H1 (cell line): ENCODE measurements at regions not wholly inside any gene's neighbourhood (a gene's known extent, or its start where the extent isn't known, plus 50 kb on each side); places are given as distances from the start of the nearest gene placed in this dataset.

Experiments
- CTCF ChIA-PET: fragments of 300-600 bp; sonication (Branson Sonifier 250); formaldehyde crosslinking; loops from one replicate; lab custom pipeline; 2021; ENCODE audit not compliant: partially characterized antibody; lab: Charles Lee
- POLR2A ChIA-PET: fragments of 300-600 bp; sonication (Branson Sonifier 250); formaldehyde crosslinking; loops from one replicate; lab custom pipeline; 2021; ENCODE audit warnings: inconsistent platforms; ENCODE audit not compliant: partially characterized antibody; lab: Charles Lee
- DNase-seq, 2 experiments: peaks; one replicate each; pipeline versions ENCODE4 v3.0.0 to v3.0.0-alpha.2; 2010 to 2022; ENCODE audit warnings: low spot score in 2 of 2, low read depth in 1 of 2, mixed read lengths in 1 of 2
- FAIRE-seq: peaks from 2 replicates; lab custom pipeline; 2011; peaks lifted over from hg19 to GRCh38; lab: Jason Lieb, UNC
- H2AFZ ChIP-seq: 2 replicates; pipeline ENCODE4 v1.8.1; 2012; ENCODE audit warnings: low read length, inconsistent platforms
- H2AK5ac ChIP-seq: 2 replicates; pipeline ENCODE4 v1.6.1; 2013; ENCODE audit warnings: low read depth, low read length
- H2BK120ac ChIP-seq: replicated peaks from 2 replicates; pipeline ENCODE3; 2013; ENCODE audit warnings: low read depth, low read length, inconsistent platforms
- H2BK12ac ChIP-seq: 2 replicates; pipeline ENCODE4 v1.6.1; 2013; ENCODE audit warnings: low read depth, low read length
- H2BK15ac ChIP-seq: 2 replicates; pipeline ENCODE4 v1.6.1; 2013; ENCODE audit warnings: low read length
- H2BK20ac ChIP-seq: 2 replicates; pipeline ENCODE4 v1.6.1; 2013; ENCODE audit warnings: low read length
- H2BK5ac ChIP-seq: 2 replicates; pipeline ENCODE4 v1.6.1; 2013; ENCODE audit warnings: low read depth, low read length
- H3K14ac ChIP-seq: 2 replicates; pipeline ENCODE4 v1.6.1; 2013; ENCODE audit warnings: inconsistent platforms; ENCODE audit not compliant: insufficient read length
- H3K18ac ChIP-seq: 2 replicates; pipeline ENCODE4 v1.6.1; 2013; ENCODE audit warnings: low read length; ENCODE audit errors: extremely low read depth
- H3K23ac ChIP-seq: 2 replicates; pipeline ENCODE4 v1.6.1; 2013; ENCODE audit warnings: inconsistent platforms; ENCODE audit not compliant: insufficient read length
- H3K23me2 ChIP-seq: 2 replicates; pipeline ENCODE4 v1.6.1; 2013; ENCODE audit warnings: low read depth, low read length
- H3K27ac ChIP-seq: 2 replicates; pipeline ENCODE4 v1.6.1; 2011; ENCODE audit warnings: low read depth, low read length, inconsistent platforms
- H3K27me3 ChIP-seq, 4 experiments: replicated peaks in 1 of 4; 1 replicate in 1 of 4; 2 replicates in 3 of 4; pipeline versions ENCODE4 v1.6.1 to v1.8.1; 2011 to 2013; ENCODE audit warnings: low read length in 3 of 4, mild to moderate bottlenecking in 3 of 4, inconsistent platforms in 2 of 4, mixed read lengths in 2 of 4, moderate library complexity in 1 of 4; ENCODE audit not compliant: control insufficient read depth in 3 of 4, insufficient read depth in 3 of 4; ENCODE audit errors: extremely low read depth in 1 of 4
- H3K36me3 ChIP-seq, 4 experiments: 2 replicates each; pipeline versions ENCODE4 v1.6.1 to v1.8.1; 2011 to 2013; ENCODE audit warnings: mild to moderate bottlenecking in 4 of 4, low read length in 3 of 4, moderate library complexity in 2 of 4, control low read depth in 1 of 4, inconsistent platforms in 1 of 4; ENCODE audit not compliant: insufficient read depth in 4 of 4, control insufficient read depth in 2 of 4
- H3K4ac ChIP-seq: replicated peaks from 2 replicates; pipeline ENCODE3; 2013; ENCODE audit warnings: low read length, low read depth, mixed read lengths, inconsistent platforms; ENCODE audit not compliant: insufficient read length
- H3K4me1 ChIP-seq, 4 experiments: replicated peaks in 1 of 4; 1 replicate in 1 of 4; 2 replicates in 3 of 4; pipeline versions ENCODE4 v1.6.1 to v1.8.1; 2011 to 2013; ENCODE audit warnings: low read length in 3 of 4, inconsistent platforms in 2 of 4, mixed read lengths in 1 of 4; ENCODE audit not compliant: insufficient read depth in 4 of 4, control insufficient read depth in 3 of 4
- H3K4me2 ChIP-seq, 2 experiments: 2 replicates each; pipeline versions ENCODE4 v1.6.1 to v1.8.1; 2011 to 2013; ENCODE audit warnings: low read depth in 2 of 2, low read length in 2 of 2, control low read depth in 1 of 2, inconsistent platforms in 1 of 2, mild to moderate bottlenecking in 1 of 2; ENCODE audit not compliant: insufficient read depth in 1 of 2
- H3K4me3 ChIP-seq, 4 experiments: fragments of 200-600, 300-600 bp in 1 of 4; sonication (generic), shearing (Covaris generic), sonication (Bioruptor Twin) in 1 of 4; 2 replicates each; pipeline versions ENCODE4 v1.5.1 to v1.8.1; 2011 to 2016; ENCODE audit warnings: low read length in 4 of 4, low read depth in 3 of 4, control low read depth in 2 of 4, inconsistent platforms in 2 of 4, mild to moderate bottlenecking in 2 of 4, mixed read lengths in 1 of 4, moderate library complexity in 1 of 4; ENCODE audit not compliant: insufficient read depth in 2 of 4; ENCODE audit errors: extremely low read depth in 1 of 4
- H3K56ac ChIP-seq: replicated peaks from 2 replicates; pipeline ENCODE3; 2013; ENCODE audit warnings: low read depth, mild to moderate bottlenecking, mixed read lengths, low read length, inconsistent platforms; ENCODE audit not compliant: insufficient read length
- H3K79me1 ChIP-seq: 2 replicates; pipeline ENCODE4 v1.6.1; 2013; ENCODE audit warnings: low read depth, low read length, control low read depth
- H3K79me2 ChIP-seq, 2 experiments: 2 replicates each; pipeline versions ENCODE4 v1.6.1 to v1.8.1; 2012 to 2013; ENCODE audit warnings: low read length in 2 of 2, mild to moderate bottlenecking in 2 of 2, inconsistent platforms in 1 of 2; ENCODE audit not compliant: insufficient read depth in 2 of 2, control insufficient read depth in 1 of 2
- H3K9ac ChIP-seq, 4 experiments: replicated peaks in 1 of 4; 1 replicate in 1 of 4; 2 replicates in 3 of 4; pipeline versions ENCODE4 v1.6.1 to v1.8.1; 2011 to 2013; ENCODE audit warnings: low read depth in 3 of 4, low read length in 3 of 4, control low read depth in 2 of 4, mild to moderate bottlenecking in 2 of 4, moderate library complexity in 2 of 4, inconsistent platforms in 1 of 4; ENCODE audit errors: extremely low read depth in 1 of 4
- H3K9me3 ChIP-seq, 2 experiments: 2 replicates each; pipeline versions ENCODE4 v1.6.1 to v1.8.1; 2012 to 2013; ENCODE audit warnings: mild to moderate bottlenecking in 2 of 2, moderate library complexity in 2 of 2, control low read depth in 1 of 2, inconsistent platforms in 1 of 2, low read depth in 1 of 2, low read length in 1 of 2, mixed read lengths in 1 of 2; ENCODE audit not compliant: insufficient read depth in 2 of 2
- H4K20me1 ChIP-seq, 2 experiments: replicated peaks in 1 of 2; 2 replicates each; pipeline versions ENCODE3 to v1.8.1; 2011 to 2013; ENCODE audit warnings: inconsistent platforms in 2 of 2, low read length in 2 of 2, mild to moderate bottlenecking in 1 of 2; ENCODE audit not compliant: insufficient read depth in 2 of 2, control insufficient read depth in 1 of 2
- H4K5ac ChIP-seq: 2 replicates; pipeline ENCODE4 v1.6.1; 2013; ENCODE audit warnings: low read length, low read depth, mixed read lengths, inconsistent platforms; ENCODE audit not compliant: insufficient read length
- H4K8ac ChIP-seq: 2 replicates; pipeline ENCODE4 v1.8.0; 2013; ENCODE audit warnings: mild to moderate bottlenecking, moderate library complexity, low read length, inconsistent platforms; ENCODE audit not compliant: insufficient read depth; ENCODE audit errors: extremely low read depth
- H4K91ac ChIP-seq: replicated peaks from 2 replicates; pipeline ENCODE3; 2013; ENCODE audit warnings: low read length, mixed read lengths, inconsistent platforms; ENCODE audit not compliant: insufficient read length
- CHD2 ChIP-seq: IDR thresholded peaks from 2 replicates; pipeline ENCODE4 v1.6.1; 2012; ENCODE audit warnings: low read length, improper control_type of control experiment
- CTBP2 ChIP-seq: IDR thresholded peaks from 2 replicates; pipeline ENCODE4 v1.7.0; 2011; ENCODE audit warnings: borderline replicate concordance, mild to moderate bottlenecking, moderate library complexity, mixed read lengths, low read length; ENCODE audit not compliant: insufficient read depth, insufficient read length
- CTCF ChIP-seq, 3 experiments: IDR thresholded peaks; 1 replicate in 2 of 3; 2 replicates in 1 of 3; pipeline versions ENCODE4 v1.5.1 to v1.6.1; 2011; ENCODE audit warnings: low read length in 3 of 3, mild to moderate bottlenecking in 3 of 3, inconsistent platforms in 2 of 3, low read depth in 1 of 3, moderate library complexity in 1 of 3; ENCODE audit not compliant: insufficient read depth in 1 of 3; ENCODE audit errors: control extremely low read depth in 1 of 3
- MAX ChIP-seq: IDR thresholded peaks from 2 replicates; pipeline ENCODE4 v1.6.1; 2012; ENCODE audit warnings: inconsistent platforms
- NRF1 ChIP-seq: IDR thresholded peaks from 2 replicates; pipeline ENCODE4 v1.6.1; 2011; ENCODE audit warnings: mild to moderate bottlenecking, low read depth, low read length, improper control_type of control experiment
- PHF8 ChIP-seq: fragments of 200-600 bp; sonication (generic); conservative IDR thresholded peaks from 2 replicates; pipeline ENCODE4 v1.7.1; 2012; ENCODE audit warnings: low read depth, mild to moderate bottlenecking, inconsistent platforms, low read length, moderate library complexity
- RFX5 ChIP-seq: IDR thresholded peaks from 2 replicates; pipeline ENCODE4 v1.6.1; 2011; ENCODE audit warnings: low read depth, low read length, improper control_type of control experiment, borderline replicate concordance
- RNF2 ChIP-seq: fragments of 200-900, 300-1000 bp; sonication (generic); IDR thresholded peaks from 2 replicates; pipeline ENCODE4 v1.7.1; 2016; ENCODE audit warnings: borderline replicate concordance, low read depth, mild to moderate bottlenecking, antibody characterized with exemption, low read length; ENCODE audit not compliant: poor library complexity, severe bottlenecking; ENCODE audit errors: missing control alignments
- TAF7 ChIP-seq: optimal IDR thresholded peaks from 2 replicates; pipeline ENCODE3; 2011; ENCODE audit warnings: low read depth, mild to moderate bottlenecking, inconsistent platforms, low read length, moderate library complexity, borderline replicate concordance
- TCF12 ChIP-seq: IDR thresholded peaks from 2 replicates; pipeline ENCODE4 v1.6.1; 2011; ENCODE audit warnings: low read depth, mild to moderate bottlenecking, low read length
- TEAD4 ChIP-seq: IDR thresholded peaks from 2 replicates; pipeline ENCODE4 v1.6.1; 2012; ENCODE audit warnings: low read depth, low read length, inconsistent platforms, mixed read lengths

- ChIA-PET POLR2A (no interaction called here), CTCF (interaction anchor here (1.1 kb wide), 1 partner anchor 33 kb away, joined by 3 read pairs; no protein-coding TSS in a partner anchor)
- H3K23ac ChIP-seq, result no peak overlapping the region
- no peak for FAIRE-seq
- H3K9me3 ChIP-seq, result no peaks in the 10 kb centered on the region
- no peaks in the 10 kb centered on the region for H3K79me2 ChIP-seq
- no peaks in the 10 kb centered on the region for H3K23me2 ChIP-seq
- H3K56ac ChIP-seq, result no peak overlapping the region
- H2AFZ ChIP-seq, result no peak overlapping the region
- H3K18ac ChIP-seq, result no peak overlapping the region
- no peak for DNase-seq
- H2AK5ac ChIP-seq, result no peak overlapping the region
- no peak overlapping the region for H4K8ac ChIP-seq
- no peak overlapping the region for H2BK15ac ChIP-seq
- no peak overlapping the region for H4K91ac ChIP-seq
- H4K5ac ChIP-seq, result no peak overlapping the region
- H3K36me3 ChIP-seq, result no peaks in the 10 kb centered on the region
- no peak overlapping the region for H3K4me2 ChIP-seq
- no peak overlapping the region for H3K4ac ChIP-seq
- H2BK20ac ChIP-seq, result no peak overlapping the region
- no peaks in the 10 kb centered on the region for H4K20me1 ChIP-seq
- no peak overlapping the region for H2BK12ac ChIP-seq
- no peak overlapping the region for H3K14ac ChIP-seq
- H3K27ac ChIP-seq, result no peak overlapping the region
- H3K4me1 ChIP-seq, result no peaks in the 10 kb centered on the region
- H3K9ac ChIP-seq, result no peak overlapping the region
- H2BK120ac ChIP-seq, result no peak overlapping the region
- H3K27me3 ChIP-seq, result no peaks in the 10 kb centered on the region
- H3K4me3 ChIP-seq, result no peak overlapping the region
- no peaks in the 10 kb centered on the region for H3K79me1 ChIP-seq
- H2BK5ac ChIP-seq, result no peak overlapping the region
- no peak for TF ChIP-seq TAF7
- TF ChIP-seq CTCF (IDR thresholded peaks at IDR 0.05; ENCODE audit: control extremely low read depth in 1 of 3, insufficient read depth in 1 of 3, low read depth in 1 of 3, low read length in 3 of 3), result no peak
- no peak for TF ChIP-seq CHD2
- TF ChIP-seq RFX5, result no peak
- TF ChIP-seq PHF8, result no peak
- no peak for TF ChIP-seq TEAD4
- TF ChIP-seq MAX, result no peak
- TF ChIP-seq RNF2, result no peak
- no peak for TF ChIP-seq NRF1
- no peak for TF ChIP-seq CTBP2
- no peak for TF ChIP-seq TCF12
Observed at GRCh38 chr11:29125606-29126005, 891.2 kb downstream of the KCNA4 start.
